HG03159 (cell line): ENCODE measurements at regions not wholly inside any gene's neighbourhood (a gene's known extent, or its start where the extent isn't known, plus 50 kb on each side); places are given as distances from the start of the nearest gene placed in this dataset.

Experiments
- ATAC-seq: cut with Tn5 transposase; IDR thresholded peaks from one replicate; pipeline ENCODE4 v1.9.1; 2021; ENCODE audit warnings: mild to moderate bottlenecking, moderate library complexity; ENCODE audit not compliant: unreplicated experiment

GRCh38 chr1:113256348-113256729, 134.0 kb upstream of the MAGI3 start:
- no peak for ATAC-seq

- no peak for ATAC-seq
Measured at GRCh38 chr1:113259988-113260387, 130.3 kb upstream of the MAGI3 start.

- ATAC-seq: no peak
Measured at GRCh38 chr1:113265196-113265595, 125.1 kb upstream of the MAGI3 start.

GRCh38 chr1:113266788-113267187, 123.5 kb upstream of the MAGI3 start:
- no peak for ATAC-seq

GRCh38 chr1:113269168-113269963, 120.9 kb upstream of the MAGI3 start:
- no peak for ATAC-seq

GRCh38 chr1:113271039-113271438, 119.3 kb upstream of the MAGI3 start:
- ATAC-seq: no peak

- ATAC-seq: no peak
Measured at GRCh38 chr1:113275083-113275482, 115.2 kb upstream of the MAGI3 start.

GRCh38 chr1:113275691-113276090, 114.6 kb upstream of the MAGI3 start:
- no peak for ATAC-seq

- no peak for ATAC-seq
Measured at GRCh38 chr1:113276507-113276906, 113.8 kb upstream of the MAGI3 start.

GRCh38 chr1:113278371-113278770, 111.9 kb upstream of the MAGI3 start:
- ATAC-seq: no peak

GRCh38 chr1:113278777-113279176, 111.5 kb upstream of the MAGI3 start:
- ATAC-seq: no peak

GRCh38 chr1:113279776-113280391, 110.4 kb upstream of the MAGI3 start:
- ATAC-seq: no peak

GRCh38 chr1:113280581-113280980, 109.7 kb upstream of the MAGI3 start:
- ATAC-seq: no peak

- ATAC-seq: no peak
Measured at GRCh38 chr1:113281550-113281949, 108.8 kb upstream of the MAGI3 start.

- ATAC-seq: no peak
Measured at GRCh38 chr1:113282008-113282892, 108.1 kb upstream of the MAGI3 start.

GRCh38 chr1:113282893-113283285, 107.4 kb upstream of the MAGI3 start:
- ATAC-seq: no peak

- ATAC-seq: no peak
Measured at GRCh38 chr1:113283914-113284313, 106.4 kb upstream of the MAGI3 start.

- ATAC-seq: no peak
Measured at GRCh38 chr1:113286156-113286555, 104.2 kb upstream of the MAGI3 start.

GRCh38 chr1:113291777-113292602, 98.3 kb upstream of the MAGI3 start:
- ATAC-seq: no peak

- ATAC-seq: no peak
Measured at GRCh38 chr1:113292603-113293255, 97.6 kb upstream of the MAGI3 start.
